Chondrocyte (in vitro differentiated cells): ENCODE measurements at regions not wholly inside any gene's neighbourhood (a gene's known extent, or its start where the extent isn't known, plus 50 kb on each side); places are given as distances from the start of the nearest gene placed in this dataset.

Experiments used
- DNase-seq: peaks from one replicate; pipeline ENCODE4 v3.0.0; 2021; ENCODE audit warnings: mixed read lengths, low spot score
- H3K27ac Mint-ChIP-seq: one replicate; pipeline ENCODE4 v1.8.0; 2021; ENCODE audit warnings: mild to moderate bottlenecking, moderate library complexity, mixed read lengths; ENCODE audit not compliant: unreplicated experiment
- H3K27me3 Mint-ChIP-seq: 2 replicates; pipeline ENCODE4 v1.8.0; 2021; ENCODE audit warnings: low read depth, mixed read lengths
- H3K36me3 Mint-ChIP-seq: 2 replicates; pipeline ENCODE4 v1.8.0; 2021; ENCODE audit warnings: low read depth, mixed read lengths
- H3K4me1 Mint-ChIP-seq: 2 replicates; pipeline ENCODE4 v1.8.0; 2021; ENCODE audit warnings: low read depth, mild to moderate bottlenecking, mixed read lengths
- H3K4me3 Mint-ChIP-seq: one replicate; pipeline ENCODE4 v1.8.0; 2021; ENCODE audit warnings: mild to moderate bottlenecking, moderate library complexity, mixed read lengths; ENCODE audit not compliant: unreplicated experiment
- H3K9me3 Mint-ChIP-seq: 2 replicates; pipeline ENCODE4 v1.8.0; 2021; ENCODE audit warnings: low read depth, mixed read lengths
- CTCF ChIP-seq: fragments of 200-600 bp; sonication (generic); IDR thresholded peaks from 2 replicates; pipeline ENCODE4 v1.5.0; 2021; ENCODE audit warnings: antibody characterized with exemption, mild to moderate bottlenecking, moderate library complexity

- Mint-ChIP-seq H3K4me1 (no peaks in the 10 kb centered on the region), H3K27ac (no peak overlapping the region), H3K27me3 (peaks cover 17% of the 10 kb centered on the region), H3K4me3 (no peak overlapping the region), H3K36me3 (no peaks in the 10 kb centered on the region), H3K9me3 (no peaks in the 10 kb centered on the region)
- no peak for DNase-seq
- TF ChIP-seq CTCF, result no peak
These were observed 165.1 kb downstream of the TLR4 start for GRCh38 chr9:117869287-117869686.

- no peaks in the 10 kb centered on the region for H3K4me1 Mint-ChIP-seq
- DNase-seq, result no peak
- no peak overlapping the region for H3K4me3 Mint-ChIP-seq
- H3K27ac Mint-ChIP-seq, result no peak overlapping the region
- no peak for TF ChIP-seq CTCF
- H3K9me3 Mint-ChIP-seq, result no peaks in the 10 kb centered on the region
- no peaks in the 10 kb centered on the region for H3K36me3 Mint-ChIP-seq
- H3K27me3 Mint-ChIP-seq, result peaks cover 17% of the 10 kb centered on the region
These were observed 165.5 kb downstream of the TLR4 start for GRCh38 chr9:117869712-117870111.

- peaks cover 17% of the 10 kb centered on the region for H3K27me3 Mint-ChIP-seq
- H3K4me1 Mint-ChIP-seq, result no peaks in the 10 kb centered on the region
- DNase-seq, result no peak
- peaks cover 4% of the 10 kb centered on the region for H3K9me3 Mint-ChIP-seq
- no peak overlapping the region for H3K4me3 Mint-ChIP-seq
- no peak for TF ChIP-seq CTCF
- no peaks in the 10 kb centered on the region for H3K36me3 Mint-ChIP-seq
- no peak overlapping the region for H3K27ac Mint-ChIP-seq
These were observed 169.5 kb downstream of the TLR4 start for GRCh38 chr9:117873664-117874063.

GRCh38 chr9:117875886-117876285 is 171.7 kb downstream of the TLR4 start:
- Mint-ChIP-seq H3K27me3 (peaks cover 19% of the 10 kb centered on the region), H3K4me1 (no peaks in the 10 kb centered on the region), H3K36me3 (no peaks in the 10 kb centered on the region), H3K9me3 (peaks cover 4% of the 10 kb centered on the region), H3K4me3 (no peak overlapping the region), H3K27ac (no peak overlapping the region)
- no peak for TF ChIP-seq CTCF
- no peak for DNase-seq

- Mint-ChIP-seq H3K36me3 (no peaks in the 10 kb centered on the region), H3K9me3 (peaks cover 4% of the 10 kb centered on the region), H3K4me3 (no peak overlapping the region), H3K4me1 (no peaks in the 10 kb centered on the region), H3K27ac (no peak overlapping the region), H3K27me3 (peaks cover 18% of the 10 kb centered on the region)
- DNase-seq, result no peak
- TF ChIP-seq CTCF, result no peak
These were observed 178.0 kb downstream of the TLR4 start for GRCh38 chr9:117882171-117882570.
